Vagina (tissue), 2 donors: ENCODE measurements at regions not wholly inside any gene's neighbourhood (a gene's known extent, or its start where the extent isn't known, plus 50 kb on each side); places are given as distances from the start of the nearest gene placed in this dataset.
"Not testable (repeated sequence)": the region's sequence is repeated elsewhere in the genome, so short reads cannot be mapped to it uniquely, and the experiment has no call there.

Experiments used
- POLR2AphosphoS5 ChIP-seq, 2 donors: sonication (generic); formaldehyde crosslinking; IDR thresholded peaks; one replicate each; pipeline ENCODE4 v1.9.0; 2017; ENCODE audit warnings: antibody characterized with exemption in 2 of 2, mild to moderate bottlenecking in 2 of 2, low read depth in 1 of 2; ENCODE audit not compliant: insufficient read depth in 1 of 2
- TF ChIP-seq, protein P1 (sequence below), 3 experiments: fragments of 450-650 bp in 2 of 3; fragments of 200-600 bp in 1 of 3; sonication (generic) in 1 of 3; IDR thresholded peaks; one replicate each; pipeline ENCODE4 v1.5.1; 2017 to 2019; ENCODE audit warnings: antibody characterized with exemption in 3 of 3, mild to moderate bottlenecking in 2 of 3, moderate library complexity in 2 of 3

DNA sequence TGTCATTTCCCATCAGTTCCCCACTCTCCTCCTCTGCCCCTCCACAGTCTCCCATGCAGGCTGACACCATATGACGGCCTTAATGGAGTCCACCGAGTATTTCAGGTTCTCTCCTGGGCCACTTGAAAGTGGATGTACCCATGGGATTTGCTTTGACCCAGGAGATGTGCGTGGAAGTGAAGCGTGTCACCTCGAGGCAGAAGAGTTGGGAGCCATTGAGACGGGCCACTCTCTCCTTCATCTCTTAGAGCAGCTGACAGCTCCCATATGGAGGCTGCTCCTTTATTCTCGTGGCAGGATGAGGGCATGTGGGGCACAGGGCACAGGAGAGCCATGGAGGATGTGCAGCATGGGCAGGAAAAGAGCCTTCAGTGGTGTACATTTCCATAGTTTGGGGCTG lies 144.7 kb upstream of the CRYM start:
- TF ChIP-seq, protein P1, sequence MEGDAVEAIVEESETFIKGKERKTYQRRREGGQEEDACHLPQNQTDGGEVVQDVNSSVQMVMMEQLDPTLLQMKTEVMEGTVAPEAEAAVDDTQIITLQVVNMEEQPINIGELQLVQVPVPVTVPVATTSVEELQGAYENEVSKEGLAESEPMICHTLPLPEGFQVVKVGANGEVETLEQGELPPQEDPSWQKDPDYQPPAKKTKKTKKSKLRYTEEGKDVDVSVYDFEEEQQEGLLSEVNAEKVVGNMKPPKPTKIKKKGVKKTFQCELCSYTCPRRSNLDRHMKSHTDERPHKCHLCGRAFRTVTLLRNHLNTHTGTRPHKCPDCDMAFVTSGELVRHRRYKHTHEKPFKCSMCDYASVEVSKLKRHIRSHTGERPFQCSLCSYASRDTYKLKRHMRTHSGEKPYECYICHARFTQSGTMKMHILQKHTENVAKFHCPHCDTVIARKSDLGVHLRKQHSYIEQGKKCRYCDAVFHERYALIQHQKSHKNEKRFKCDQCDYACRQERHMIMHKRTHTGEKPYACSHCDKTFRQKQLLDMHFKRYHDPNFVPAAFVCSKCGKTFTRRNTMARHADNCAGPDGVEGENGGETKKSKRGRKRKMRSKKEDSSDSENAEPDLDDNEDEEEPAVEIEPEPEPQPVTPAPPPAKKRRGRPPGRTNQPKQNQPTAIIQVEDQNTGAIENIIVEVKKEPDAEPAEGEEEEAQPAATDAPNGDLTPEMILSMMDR (IDR thresholded peaks at IDR 0.05), result not testable (repeated sequence)
- not testable (repeated sequence) for TF ChIP-seq POLR2AphosphoS5 (IDR thresholded peaks at IDR 0.05; ENCODE audit: insufficient read depth in 1 of 2, low read depth in 1 of 2)
